GM19395 (cell line): ENCODE measurements at regions not wholly inside any gene's neighbourhood (a gene's known extent, or its start where the extent isn't known, plus 50 kb on each side); places are given as distances from the start of the nearest gene placed in this dataset.

Source experiments
- ATAC-seq: cut with Tn5 transposase; IDR thresholded peaks from one replicate; pipeline ENCODE4 v1.9.1; 2021; ENCODE audit warnings: mild to moderate bottlenecking, moderate library complexity; ENCODE audit not compliant: unreplicated experiment

DNA sequence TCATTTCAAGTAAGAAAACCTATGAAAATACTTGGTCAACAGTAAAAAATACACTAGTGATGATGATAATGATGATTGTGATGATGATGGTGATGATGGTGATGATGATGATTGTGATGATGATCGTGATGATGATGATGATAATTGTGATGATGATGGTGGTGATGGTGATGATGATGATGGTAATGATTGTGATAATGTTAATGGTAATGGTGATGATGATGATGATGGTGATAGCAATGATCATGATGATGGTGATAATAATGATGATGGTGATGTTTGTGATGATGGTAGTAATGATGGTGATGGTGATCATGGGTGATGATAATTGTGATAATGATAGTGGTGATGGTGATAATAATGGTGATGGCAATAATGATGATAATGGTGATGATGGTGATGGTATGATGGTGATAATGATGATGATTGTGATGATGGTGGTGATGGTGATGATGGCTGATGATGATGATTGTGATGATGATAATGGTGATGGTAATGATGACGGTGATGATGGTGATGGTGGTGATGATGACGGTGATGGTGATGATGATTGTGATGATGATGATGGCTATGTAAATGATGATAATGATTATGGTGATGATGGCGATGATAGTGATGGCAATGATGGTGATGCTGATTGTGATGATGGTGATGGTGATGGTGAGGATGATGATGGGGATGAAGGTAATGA, 62.1 kb downstream of the VCX3A start:
- no peak for ATAC-seq

DNA sequence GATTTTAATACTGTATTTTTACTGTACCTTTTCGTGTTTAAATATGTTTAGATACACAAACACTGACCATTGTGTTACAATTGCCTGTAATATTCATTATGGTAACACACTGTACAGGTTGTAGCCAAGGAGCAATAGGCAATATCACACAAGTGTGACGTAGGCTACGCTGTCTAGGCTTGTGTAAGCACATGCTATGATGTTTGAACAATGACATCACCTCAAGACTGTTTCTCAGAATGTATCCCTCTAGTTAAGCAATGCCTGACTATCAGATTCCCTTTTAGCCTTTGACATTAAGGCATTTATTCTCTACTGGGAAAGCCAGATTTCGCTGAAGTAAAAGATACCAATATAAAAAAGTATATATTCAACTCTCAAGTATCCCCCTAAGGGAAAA, 66.2 kb downstream of the VCX3A start:
- no peak for ATAC-seq

DNA sequence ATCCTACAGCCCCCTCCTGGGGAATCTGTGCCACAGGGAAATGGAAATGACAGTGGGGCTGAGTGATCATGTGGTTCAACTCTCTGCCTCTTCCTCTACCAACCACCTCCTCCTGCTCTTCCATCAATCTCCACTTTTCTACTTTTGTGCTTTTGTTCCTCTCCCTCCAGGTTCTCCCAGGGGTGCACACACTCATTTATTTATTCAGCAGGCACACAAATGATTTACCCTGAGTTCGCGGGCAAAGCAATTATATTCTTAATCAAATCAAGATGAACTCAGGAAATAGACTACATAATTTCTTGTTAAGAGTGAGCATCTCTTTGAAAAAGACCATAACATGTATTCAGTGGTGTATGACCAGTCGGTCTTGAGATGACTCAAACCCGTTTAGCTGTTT, 69.2 kb downstream of the VCX3A start:
- ATAC-seq, result no peak

DNA sequence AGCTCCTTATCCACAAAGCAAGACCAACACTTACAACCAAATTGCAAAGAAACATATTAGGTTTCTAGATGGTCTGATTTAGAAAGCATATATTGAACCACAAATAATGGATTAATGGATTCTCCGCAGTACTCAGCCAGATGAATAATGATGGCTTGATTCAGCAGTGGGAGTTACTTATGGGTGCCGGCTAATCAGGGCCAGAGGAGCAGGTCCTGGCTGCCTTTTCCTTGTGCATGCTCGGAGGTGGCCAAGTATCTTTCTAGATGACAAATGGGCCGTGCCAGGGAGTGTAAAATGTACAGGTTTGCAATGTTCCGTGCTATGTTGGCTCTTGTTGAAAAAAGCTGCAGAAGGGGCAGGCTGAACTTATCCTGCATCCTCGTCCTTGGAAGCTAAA, 70.2 kb downstream of the VCX3A start:
- no peak for ATAC-seq

DNA sequence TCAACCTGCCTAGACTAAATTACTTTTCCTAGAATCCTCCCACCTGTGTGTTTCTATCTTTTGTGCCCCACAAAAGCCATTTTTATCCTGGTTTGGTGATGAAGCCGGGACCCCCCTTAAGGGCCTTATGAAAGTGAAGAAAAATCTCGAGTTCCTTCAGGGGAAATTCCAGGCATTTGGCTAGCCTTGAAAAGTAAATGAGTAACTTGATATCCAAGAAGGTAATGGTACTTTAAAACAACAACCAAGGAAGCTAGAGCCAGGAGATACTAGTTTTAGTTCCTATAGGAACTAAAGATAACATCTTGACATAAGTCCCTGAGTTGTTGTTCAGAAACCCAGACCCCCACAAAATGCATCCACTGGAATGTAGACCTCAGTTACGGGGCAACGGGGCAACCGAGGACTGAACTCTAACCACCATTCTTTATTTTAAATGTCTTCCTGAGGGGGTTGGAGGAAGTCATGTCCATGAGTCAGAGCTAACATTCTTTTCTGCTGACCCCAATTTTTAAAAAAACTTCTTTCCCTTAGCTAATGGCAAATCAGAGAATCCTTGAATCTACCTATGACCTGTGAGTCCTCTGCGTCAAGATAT, 73.9 kb downstream of the VCX3A start:
- ATAC-seq, result no peak

DNA sequence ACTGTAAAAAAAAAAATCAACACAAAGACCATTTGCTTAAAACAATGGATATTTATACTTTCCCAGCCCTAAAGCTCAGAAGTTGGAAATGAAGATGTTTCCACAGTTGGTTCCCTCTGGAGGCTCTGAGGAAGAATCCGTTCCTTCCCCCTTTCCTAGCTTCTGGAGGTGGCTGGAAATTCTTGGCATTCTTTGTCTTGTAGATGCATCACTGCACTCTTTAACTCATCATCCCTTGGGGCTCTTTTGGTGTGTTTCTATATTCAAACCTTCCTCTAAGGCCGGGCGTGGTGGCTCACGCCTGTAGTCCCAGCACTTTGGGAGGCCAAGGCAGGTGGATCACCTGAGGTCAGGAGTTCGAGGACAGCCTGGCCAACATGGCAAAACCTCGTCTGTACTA, 78.7 kb downstream of the VCX3A start:
- ATAC-seq, result no peak

DNA sequence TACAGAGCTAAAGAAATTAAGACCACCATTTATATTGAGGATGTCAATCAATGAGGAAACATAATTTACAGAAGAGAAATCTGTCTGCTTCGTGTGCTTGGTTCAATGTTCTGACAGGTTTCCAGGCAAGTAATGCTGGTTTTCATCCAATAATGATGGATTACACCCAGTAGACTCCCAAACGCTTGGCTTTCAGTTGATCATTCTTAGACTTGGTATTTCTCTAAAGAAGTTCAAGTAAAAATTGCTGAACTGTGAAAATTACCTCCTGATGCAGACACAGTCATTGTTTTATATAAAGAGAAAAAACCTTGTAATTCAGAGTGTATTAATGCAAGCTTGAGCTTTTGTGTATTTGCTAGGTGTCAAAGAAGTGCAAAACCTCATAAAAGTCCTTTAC, 85.0 kb downstream of the VCX3A start:
- no peak for ATAC-seq

DNA sequence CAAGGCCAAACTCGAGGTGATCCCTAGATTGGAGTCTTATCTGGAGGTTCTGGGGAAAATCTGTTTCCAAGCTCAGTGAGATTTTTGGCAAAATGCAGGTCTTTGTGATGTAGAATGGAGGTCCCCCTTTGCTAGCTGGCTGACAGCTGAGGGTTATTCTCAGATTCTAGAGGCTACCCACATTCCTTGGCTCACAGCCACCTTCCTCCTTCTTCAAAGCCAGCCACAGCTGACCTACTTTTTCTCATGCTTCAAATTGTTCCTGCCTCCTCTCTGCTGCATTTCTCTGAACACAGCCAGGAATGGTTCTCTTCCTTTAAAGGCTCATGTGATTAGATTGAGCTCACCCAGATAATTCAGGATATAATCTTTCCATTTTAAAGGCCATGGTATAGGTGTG, 86.9 kb downstream of the VCX3A start:
- no peak for ATAC-seq

DNA sequence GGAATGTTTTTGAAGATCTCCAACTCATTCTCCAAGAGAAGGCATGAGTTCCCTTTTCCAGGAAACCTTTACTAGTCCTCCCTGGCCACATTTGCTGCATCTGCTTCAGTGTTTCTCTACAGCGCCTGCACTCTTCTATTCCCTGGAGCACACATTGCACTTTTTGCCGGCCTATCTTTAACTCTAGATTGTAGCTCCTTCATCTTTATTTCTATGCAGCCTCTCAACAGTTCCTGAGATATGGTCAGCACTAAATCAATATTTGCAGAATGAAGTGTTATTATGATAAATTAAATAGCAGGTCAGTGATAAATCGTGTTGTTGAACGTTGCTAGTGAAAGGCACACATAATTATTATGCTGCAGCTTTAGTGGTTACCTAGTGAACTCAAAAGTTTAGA, 88.3 kb downstream of the VCX3A start:
- ATAC-seq, result no peak

DNA sequence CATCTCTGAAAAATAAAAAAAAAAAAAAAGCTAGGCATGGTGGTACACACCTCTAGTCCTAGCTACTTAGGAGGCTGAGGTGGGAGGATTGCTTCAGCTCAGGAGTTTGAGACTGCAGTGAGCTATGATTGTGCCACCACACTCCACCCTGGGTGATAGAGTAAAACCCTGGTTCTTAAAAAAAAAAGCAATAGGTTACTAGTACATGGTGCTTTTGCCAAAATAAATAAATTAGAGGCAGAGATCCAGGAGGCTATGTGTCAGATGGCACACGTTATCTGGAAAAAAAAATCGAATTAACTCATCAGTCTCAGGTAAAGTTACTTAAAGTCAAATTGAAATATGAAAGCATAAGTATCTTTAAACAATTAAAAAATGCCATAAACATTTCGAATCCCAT, 94.3 kb downstream of the VCX3A start:
- ATAC-seq, result no peak

DNA sequence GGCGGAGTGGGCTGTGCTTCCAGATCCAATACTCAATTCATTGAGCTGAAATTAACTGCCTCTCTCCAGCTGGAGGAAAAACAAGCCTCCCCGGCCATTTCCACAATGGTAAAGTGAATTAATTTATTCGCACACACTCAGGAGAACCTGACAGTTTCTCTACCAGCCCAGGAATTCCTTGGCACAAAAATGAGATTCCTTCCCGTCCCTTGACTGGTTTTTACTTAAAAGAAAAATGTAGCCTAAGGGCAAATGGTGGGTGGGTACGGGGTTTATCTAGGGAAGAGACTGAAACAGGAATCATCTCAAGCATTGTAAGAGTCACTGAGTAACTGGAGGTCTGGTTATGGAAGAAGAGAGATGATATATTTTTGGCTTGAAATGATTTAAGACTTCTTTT, 102.7 kb downstream of the VCX3A start:
- ATAC-seq, result no peak

DNA sequence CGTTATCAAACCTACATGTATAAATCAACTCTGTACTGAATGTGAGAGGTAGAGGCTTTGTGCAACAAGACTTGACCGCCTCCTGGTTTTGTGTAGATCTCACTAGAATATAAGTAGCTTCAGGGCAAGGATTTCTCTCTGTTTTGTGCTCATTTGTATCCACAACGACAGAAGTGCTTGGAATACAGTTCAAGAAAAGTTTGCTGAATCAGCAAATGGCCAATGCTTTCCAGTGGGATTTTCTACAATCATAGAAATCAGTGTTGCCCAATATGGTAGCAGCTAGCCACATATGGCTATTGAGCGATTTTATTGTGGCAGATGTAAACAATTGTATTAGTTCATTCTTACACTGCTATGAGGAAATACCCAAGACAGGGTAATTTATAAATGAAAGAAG, 127.4 kb downstream of the VCX3A start:
- no peak for ATAC-seq

DNA sequence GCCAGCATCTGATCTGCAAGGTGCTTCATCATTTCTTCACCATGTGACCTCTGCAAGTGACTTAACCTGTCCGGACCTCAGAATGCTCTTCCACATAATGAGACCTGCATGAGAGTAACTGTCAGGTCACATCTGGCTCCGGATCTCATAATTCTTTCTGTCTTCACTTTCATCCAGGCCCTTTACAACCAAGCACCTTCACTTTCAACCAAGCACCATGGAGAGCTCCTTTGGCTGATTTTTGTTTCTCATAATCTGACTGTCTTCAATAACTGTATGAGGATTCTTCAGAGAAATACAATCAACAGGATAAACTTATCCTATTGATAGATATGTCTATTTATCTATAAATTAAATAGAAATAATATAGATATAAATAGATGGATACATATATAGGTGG, 148.1 kb downstream of the VCX3A start:
- ATAC-seq, result no peak

DNA sequence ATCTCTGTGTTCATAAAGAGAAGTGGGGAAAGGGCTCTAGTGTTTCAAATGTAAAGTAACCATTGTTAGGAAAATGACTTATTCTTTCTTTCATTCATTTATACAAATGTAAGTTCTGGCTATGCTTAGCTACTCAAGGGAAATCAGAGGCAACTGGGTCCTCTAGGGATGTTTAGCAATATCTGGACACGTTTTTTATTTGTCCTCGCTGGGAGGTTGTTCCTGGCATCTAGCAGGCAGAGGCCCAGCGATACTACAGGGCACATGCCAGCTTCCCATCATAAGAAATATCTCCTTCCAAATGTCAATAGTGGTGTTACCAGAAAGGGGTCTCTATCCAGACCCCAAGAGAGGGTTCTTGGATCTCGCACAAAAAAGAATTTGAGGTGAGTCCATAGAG, 150.0 kb downstream of the VCX3A start:
- ATAC-seq, result no peak

DNA sequence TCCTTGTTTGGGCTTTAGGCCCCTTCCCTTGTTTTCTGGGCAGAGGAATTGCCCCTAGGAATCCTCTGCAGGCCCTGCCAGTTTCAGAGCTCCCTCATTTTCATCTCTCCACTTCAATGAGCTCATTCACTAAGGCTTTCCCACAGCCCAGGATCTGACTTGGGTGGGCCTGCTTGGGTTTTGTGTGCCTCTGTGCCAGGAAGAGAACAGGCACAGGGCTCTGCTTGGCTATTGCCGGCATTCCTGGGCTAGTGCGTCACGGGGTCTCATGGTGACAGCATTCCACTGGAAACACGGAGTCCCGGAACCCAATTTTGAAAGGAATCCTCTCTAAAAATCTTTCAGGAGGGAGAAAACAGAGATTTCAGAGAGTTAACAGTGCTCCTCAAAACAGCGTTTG, 150.5 kb downstream of the VCX3A start:
- no peak for ATAC-seq

DNA sequence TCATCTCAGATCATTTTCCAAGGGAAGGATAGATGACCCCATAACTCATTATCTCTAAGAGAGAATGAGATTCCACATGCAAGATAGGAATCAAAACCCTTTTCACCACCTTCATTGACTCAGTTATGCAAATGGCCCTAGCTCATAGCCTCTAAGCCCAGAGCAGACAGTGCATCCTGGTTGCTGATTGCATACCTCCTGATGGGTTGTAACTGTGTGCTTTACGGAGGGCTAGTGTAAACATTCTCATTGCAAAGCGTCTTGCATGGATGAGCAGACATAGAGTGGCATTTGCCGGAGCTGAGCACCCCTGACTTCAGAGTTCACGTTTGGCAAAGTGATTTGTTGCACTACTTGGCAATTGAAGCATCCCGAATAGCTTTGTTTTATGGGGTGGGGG, 151.0 kb downstream of the VCX3A start:
- no peak for ATAC-seq

DNA sequence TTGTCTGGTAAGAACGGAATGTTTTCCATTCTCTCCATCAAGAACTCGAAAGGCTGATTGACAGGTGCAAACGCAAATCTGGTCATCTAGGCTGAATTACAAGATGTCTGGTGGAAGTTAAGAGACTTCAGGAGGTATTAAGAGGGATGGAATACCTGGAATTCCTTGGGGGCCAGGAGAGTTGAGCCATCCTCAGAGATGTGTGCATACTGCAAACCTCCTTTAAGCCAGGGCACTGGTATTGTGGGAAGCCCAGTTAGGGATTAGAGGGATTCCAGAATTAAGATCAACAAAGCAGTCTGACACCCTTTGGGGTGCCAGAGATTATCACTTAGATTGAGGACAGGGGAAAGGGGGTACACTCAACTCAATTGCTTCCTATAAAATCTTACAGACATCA, 151.4 kb downstream of the VCX3A start:
- no peak for ATAC-seq

DNA sequence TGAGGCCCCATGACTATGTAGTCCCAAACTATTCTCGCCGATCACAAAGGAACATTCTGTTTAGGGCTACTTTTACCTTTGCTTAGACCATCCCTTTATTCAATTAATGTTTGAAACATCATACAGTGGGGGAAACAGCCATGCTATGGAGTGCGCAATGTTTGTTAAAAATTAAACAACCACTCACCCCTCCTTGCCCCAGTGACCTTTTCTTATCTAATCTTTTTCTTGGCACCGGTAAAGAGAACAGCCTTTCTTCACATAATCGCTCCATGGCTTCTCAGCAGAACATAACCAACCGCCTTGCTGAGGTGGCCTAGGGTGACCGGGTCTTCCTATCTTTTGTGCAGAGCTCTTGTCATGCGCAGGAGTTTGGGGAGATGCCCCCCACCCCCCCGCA, 152.6 kb downstream of the VCX3A start:
- ATAC-seq, result no peak

DNA sequence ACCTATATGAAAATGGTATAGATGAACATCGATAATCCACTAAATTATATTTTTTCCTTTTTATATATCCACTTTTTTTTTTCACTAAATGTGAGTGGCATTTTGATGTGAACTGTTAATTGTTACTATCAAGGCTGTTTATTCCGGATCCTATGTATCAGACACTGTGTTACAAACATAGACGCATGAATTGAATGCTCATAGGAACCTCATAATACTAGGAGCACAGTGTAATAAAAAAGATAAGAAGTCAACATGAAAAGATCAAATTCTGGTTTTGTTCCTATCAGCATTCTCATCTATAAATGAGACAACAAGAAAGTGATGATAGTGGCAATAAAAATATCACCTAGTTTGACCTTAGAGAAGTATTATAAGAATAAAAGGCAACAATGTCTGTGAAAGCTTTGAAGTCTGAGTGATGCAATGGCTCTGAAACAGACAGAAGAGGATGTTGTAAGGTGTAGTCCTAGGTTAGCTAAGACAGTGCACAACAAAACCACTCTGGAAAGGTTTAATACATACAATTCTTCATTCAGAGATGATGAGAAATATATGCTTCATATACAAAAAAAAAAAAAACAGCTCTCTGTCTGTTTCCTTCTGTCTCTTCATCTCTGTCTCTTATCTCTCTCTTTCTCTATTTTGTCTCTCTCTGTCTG, 148.6 kb upstream of the NLGN4X start:
- no peak for ATAC-seq

DNA sequence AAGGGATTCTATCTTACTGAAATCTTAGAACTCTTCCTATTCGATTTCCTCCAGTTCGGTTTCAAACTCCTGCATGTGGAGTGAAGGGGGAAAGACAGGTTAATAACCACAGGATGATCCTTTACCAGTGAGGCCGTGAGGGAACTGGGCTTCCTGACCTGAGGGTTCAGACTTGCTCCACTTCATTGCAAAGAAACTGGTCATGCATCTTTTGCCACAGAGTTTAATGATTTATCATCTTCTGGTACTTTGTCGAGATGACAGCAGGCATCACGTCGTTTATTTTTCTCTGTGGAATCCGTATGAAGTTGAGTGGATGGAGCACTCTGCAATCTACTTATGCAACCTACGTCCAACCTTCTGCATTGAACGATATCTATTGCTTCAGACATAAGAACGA, 145.9 kb upstream of the NLGN4X start:
- ATAC-seq, result no peak

DNA sequence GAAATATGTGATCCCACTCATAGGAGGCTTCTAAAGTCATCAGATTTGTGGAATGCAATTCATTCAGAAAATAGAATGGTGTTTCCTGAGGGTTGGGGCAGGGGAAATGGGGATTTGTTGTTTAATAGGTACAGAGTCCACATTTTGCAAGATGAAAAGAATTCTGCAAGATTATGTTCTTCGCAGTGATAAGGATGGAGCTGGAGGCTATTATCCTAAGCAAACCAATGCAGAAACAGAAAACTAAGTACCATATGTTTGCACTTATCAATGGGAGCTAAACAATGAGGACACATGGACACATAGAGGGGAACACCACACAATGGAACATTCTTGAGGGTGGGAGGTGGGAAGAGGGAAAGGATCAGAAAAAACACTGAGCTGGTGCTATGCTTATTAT, 144.3 kb upstream of the NLGN4X start:
- no peak for ATAC-seq

DNA sequence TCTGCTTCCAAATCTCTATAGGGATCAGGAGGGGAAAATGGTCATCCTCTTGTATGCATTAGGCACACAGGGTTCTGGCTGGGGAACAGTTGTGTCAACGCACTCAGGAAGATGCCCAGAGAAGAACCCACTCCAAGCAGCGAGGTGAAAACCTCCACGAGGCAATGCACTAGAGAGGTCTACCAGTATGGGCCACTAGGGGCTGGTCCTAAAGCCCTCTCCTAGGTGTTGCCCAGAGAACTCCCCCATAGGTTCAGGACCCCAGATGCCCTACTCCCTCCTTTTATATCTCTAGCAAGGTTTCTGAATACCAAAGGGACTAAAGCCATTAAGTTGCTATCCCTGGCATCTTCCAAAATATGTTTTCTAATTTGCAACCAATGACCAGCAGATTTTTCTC, 142.7 kb upstream of the NLGN4X start:
- ATAC-seq, result no peak

DNA sequence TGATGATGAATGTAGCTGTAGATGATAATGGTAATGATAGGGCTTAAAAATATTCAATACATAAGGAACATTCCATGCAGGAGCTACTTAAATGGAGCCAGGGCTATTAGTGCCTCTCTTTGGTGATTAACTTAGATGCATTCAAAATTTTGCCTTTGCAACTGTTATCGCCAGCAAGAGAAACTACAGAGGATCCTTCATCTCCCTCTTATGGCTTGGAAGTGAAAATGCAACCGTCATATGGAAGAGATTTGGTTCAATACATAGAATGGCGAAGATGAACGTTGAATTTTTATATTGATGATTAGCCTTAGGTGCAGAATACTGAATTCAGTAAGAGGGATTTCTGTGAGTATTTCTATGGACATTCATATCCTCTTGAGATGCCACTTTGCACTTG, 134.5 kb upstream of the NLGN4X start:
- ATAC-seq, result no peak
